ENCODE measurements at regions not wholly inside any gene's neighbourhood (a gene's known extent, or its start where the extent isn't known, plus 50 kb on each side); places are given as distances from the start of the nearest gene placed in this dataset.

DNA sequence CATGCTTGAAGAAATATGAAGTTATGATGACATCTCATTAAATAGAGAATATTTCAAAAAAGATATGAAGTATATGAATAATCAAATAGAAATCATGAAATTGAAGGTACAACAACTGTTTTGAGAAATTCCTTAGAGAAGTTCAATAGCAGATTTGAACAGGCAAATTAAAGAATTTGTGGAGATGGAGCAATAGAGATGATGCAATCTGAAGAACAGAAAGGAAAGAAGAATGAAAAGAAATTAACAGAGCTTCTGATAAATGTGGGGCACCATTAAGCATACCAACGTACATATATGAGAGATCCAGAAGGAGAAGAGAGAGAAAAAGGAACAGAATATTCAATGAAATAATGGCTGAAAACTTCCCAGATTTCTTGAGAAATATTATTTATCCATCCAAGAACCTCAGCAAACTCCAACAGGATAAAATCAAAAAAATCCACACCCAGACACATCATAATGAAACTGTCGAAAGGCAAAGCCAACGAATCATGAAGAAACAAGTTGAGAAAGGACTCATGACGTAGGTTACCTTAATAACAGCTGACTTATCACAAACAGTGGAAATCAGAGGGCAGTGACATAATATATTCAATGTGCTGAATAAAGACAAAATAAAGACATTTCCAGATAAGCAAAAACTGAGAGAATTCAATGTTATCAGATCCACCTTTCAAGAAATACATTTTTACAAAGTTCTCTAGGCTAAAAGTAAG is 297.2 kb upstream of the TARS1 start:
- TF ChIP-seq CTCF (IDR thresholded peaks at IDR 0.05; ENCODE audit: borderline replicate concordance, extremely low read depth, low read length, poor library complexity, severe bottlenecking) (no peak), EZH2 (IDR thresholded peaks at IDR 0.05; ENCODE audit: borderline replicate concordance, low read depth, low read length, severe bottlenecking) (no peak)
- Histone ChIP-seq H3K79me2 (ENCODE audit: insufficient read depth, low read length) (no peaks in the 10 kb centered on the region), H4K20me1 (ENCODE audit: insufficient read depth, low read length) (no peaks in the 10 kb centered on the region), H3K27ac (ENCODE audit: low read length) (no peak overlapping the region), H3K4me2 (ENCODE audit: insufficient read depth, low read length) (no peak overlapping the region), H3K36me3 (ENCODE audit: insufficient read depth, low read length) (no peaks in the 10 kb centered on the region), H3K4me1 (ENCODE audit: insufficient read depth, low read length) (no peaks in the 10 kb centered on the region), H3K4me3 (ENCODE audit: low read depth in 1 of 2, low read length in 2 of 2) (no peak overlapping the region), H2AFZ (ENCODE audit: low read depth, low read length) (no peak overlapping the region), H3K9me3 (ENCODE audit: insufficient read depth, low read length, severe bottlenecking) (no peaks in the 10 kb centered on the region), H3K9ac (ENCODE audit: low read depth, low read length) (no peak overlapping the region), H3K27me3 (ENCODE audit: insufficient read depth, low read length, poor library complexity) (no peaks in the 10 kb centered on the region)
- no peak for DNase-seq
- ATAC-seq (ENCODE audit: insufficient read depth, low read depth), result no peak

GRCh38 chr5:33146881-33147280 is 293.9 kb upstream of the TARS1 start:
- Histone ChIP-seq H3K9me3 (ENCODE audit: insufficient read depth, low read length, severe bottlenecking) (no peaks in the 10 kb centered on the region), H3K4me1 (ENCODE audit: insufficient read depth, low read length) (no peaks in the 10 kb centered on the region), H3K36me3 (ENCODE audit: insufficient read depth, low read length) (no peaks in the 10 kb centered on the region), H3K27me3 (ENCODE audit: insufficient read depth, low read length, poor library complexity) (no peaks in the 10 kb centered on the region), H2AFZ (ENCODE audit: low read depth, low read length) (no peak overlapping the region), H3K4me2 (ENCODE audit: insufficient read depth, low read length) (no peak overlapping the region), H3K4me3 (ENCODE audit: low read depth in 1 of 2, low read length in 2 of 2) (no peak overlapping the region), H3K27ac (ENCODE audit: low read length) (no peak overlapping the region), H3K79me2 (ENCODE audit: insufficient read depth, low read length) (no peaks in the 10 kb centered on the region), H3K9ac (ENCODE audit: low read depth, low read length) (no peak overlapping the region), H4K20me1 (ENCODE audit: insufficient read depth, low read length) (no peaks in the 10 kb centered on the region)
- ATAC-seq (ENCODE audit: insufficient read depth, low read depth), result no peak
- DNase-seq, result no peak
- TF ChIP-seq EZH2 (IDR thresholded peaks at IDR 0.05; ENCODE audit: borderline replicate concordance, low read depth, low read length, severe bottlenecking), result no peak
- TF ChIP-seq CTCF (IDR thresholded peaks at IDR 0.05; ENCODE audit: borderline replicate concordance, extremely low read depth, low read length, poor library complexity, severe bottlenecking), result no peak

- Histone ChIP-seq H3K4me1 (ENCODE audit: insufficient read depth, low read length) (no peaks in the 10 kb centered on the region), H3K4me2 (ENCODE audit: insufficient read depth, low read length) (no peak overlapping the region), H3K27me3 (ENCODE audit: insufficient read depth, low read length, poor library complexity) (no peaks in the 10 kb centered on the region), H3K79me2 (ENCODE audit: insufficient read depth, low read length) (no peaks in the 10 kb centered on the region), H3K9me3 (ENCODE audit: insufficient read depth, low read length, severe bottlenecking) (no peaks in the 10 kb centered on the region), H4K20me1 (ENCODE audit: insufficient read depth, low read length) (no peaks in the 10 kb centered on the region), H3K9ac (ENCODE audit: low read depth, low read length) (no peak overlapping the region), H3K27ac (ENCODE audit: low read length) (no peak overlapping the region), H2AFZ (ENCODE audit: low read depth, low read length) (no peak overlapping the region), H3K4me3 (ENCODE audit: low read depth in 1 of 2, low read length in 2 of 2) (no peak overlapping the region), H3K36me3 (ENCODE audit: insufficient read depth, low read length) (no peaks in the 10 kb centered on the region)
- TF ChIP-seq EZH2 (IDR thresholded peaks at IDR 0.05; ENCODE audit: borderline replicate concordance, low read depth, low read length, severe bottlenecking) (no peak), CTCF (IDR thresholded peaks at IDR 0.05; ENCODE audit: borderline replicate concordance, extremely low read depth, low read length, poor library complexity, severe bottlenecking) (no peak)
- ATAC-seq (ENCODE audit: insufficient read depth, low read depth), result no peak
- no peak for DNase-seq
Measured at GRCh38 chr5:33148076-33148513, 292.7 kb upstream of the TARS1 start.
